ENCODE measurements at regions not wholly inside any gene's neighbourhood (a gene's known extent, or its start where the extent isn't known, plus 50 kb on each side); places are given as distances from the start of the nearest gene placed in this dataset.

DNA sequence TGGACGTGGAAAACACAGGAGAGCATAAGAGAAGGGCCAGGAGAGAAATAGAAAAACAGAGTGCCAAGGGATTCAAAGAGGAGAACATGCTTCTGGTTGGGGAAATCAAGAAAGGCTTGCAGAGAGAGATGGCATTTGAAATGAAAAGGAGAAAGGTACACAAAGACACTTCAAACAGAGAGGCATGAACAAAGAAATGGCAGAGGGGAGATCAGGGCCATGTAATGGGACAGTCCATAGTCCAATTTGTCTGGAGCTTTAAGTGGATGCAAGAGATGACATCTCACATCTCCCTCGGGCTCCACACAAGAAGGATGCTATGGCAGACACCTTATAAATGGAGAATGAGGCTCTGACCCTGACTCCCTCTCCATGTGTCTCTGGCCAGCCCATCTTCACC, 331.1 kb downstream of the MLLT3 start:
- no peak overlapping the region for H3K4me2 ChIP-seq (ENCODE audit: low read length)
- no CpG with 5 or more reads among the region's 2 CpGs for WGBS (ENCODE audit: extremely low coverage, insufficient coverage, insufficient read length)
- H3K4me3 ChIP-seq (ENCODE audit: low read depth, low read length), result no peak overlapping the region
- DNase-seq, result no peak
- H3K36me3 ChIP-seq (ENCODE audit: control insufficient read depth in 1 of 2, insufficient read depth in 2 of 2, low read length in 2 of 2), result no peaks in the 10 kb centered on the region
- H4K91ac ChIP-seq (ENCODE audit: low read depth, low read length), result no peak overlapping the region
- H3K27me3 ChIP-seq (ENCODE audit: insufficient read depth, low read length), result no peaks in the 10 kb centered on the region
- no peak overlapping the region for H3K9ac ChIP-seq (ENCODE audit: low read length)
- peaks cover 2% of the 10 kb centered on the region for H3K9me3 ChIP-seq (ENCODE audit: insufficient read depth, low read depth, low read length)
- no peak overlapping the region for H3K18ac ChIP-seq (ENCODE audit: low read length)
- H4K12ac ChIP-seq (ENCODE audit: low read depth, low read length), result no peak overlapping the region
- H3K4ac ChIP-seq (ENCODE audit: low read depth, low read length), result no peak overlapping the region
- H3K79me2 ChIP-seq (ENCODE audit: control insufficient read depth, insufficient read depth, low read length, poor library complexity), result no peaks in the 10 kb centered on the region
- no peaks in the 10 kb centered on the region for H3K4me1 ChIP-seq (ENCODE audit: control insufficient read depth in 1 of 2, insufficient read depth in 2 of 2, low read length in 2 of 2)
- no peaks in the 10 kb centered on the region for H3K79me1 ChIP-seq (ENCODE audit: low read length)
- H2BK12ac ChIP-seq (ENCODE audit: low read length), result no peak overlapping the region
- no peak overlapping the region for H3K27ac ChIP-seq (ENCODE audit: low read depth, low read length)
- H2BK120ac ChIP-seq (ENCODE audit: insufficient read depth, low read length, poor library complexity), result no peak overlapping the region
- H3K23ac ChIP-seq (ENCODE audit: low read length), result no peak overlapping the region
- H2AK5ac ChIP-seq (ENCODE audit: low read length), result no peak overlapping the region
- H3K14ac ChIP-seq (ENCODE audit: low read length), result no peak overlapping the region
- no peak overlapping the region for H2BK5ac ChIP-seq (ENCODE audit: low read depth, low read length, poor library complexity)
- H4K8ac ChIP-seq (ENCODE audit: low read depth, low read length), result no peak overlapping the region
- no peak overlapping the region for H2AFZ ChIP-seq (ENCODE audit: insufficient read depth, low read length, poor library complexity)

DNA sequence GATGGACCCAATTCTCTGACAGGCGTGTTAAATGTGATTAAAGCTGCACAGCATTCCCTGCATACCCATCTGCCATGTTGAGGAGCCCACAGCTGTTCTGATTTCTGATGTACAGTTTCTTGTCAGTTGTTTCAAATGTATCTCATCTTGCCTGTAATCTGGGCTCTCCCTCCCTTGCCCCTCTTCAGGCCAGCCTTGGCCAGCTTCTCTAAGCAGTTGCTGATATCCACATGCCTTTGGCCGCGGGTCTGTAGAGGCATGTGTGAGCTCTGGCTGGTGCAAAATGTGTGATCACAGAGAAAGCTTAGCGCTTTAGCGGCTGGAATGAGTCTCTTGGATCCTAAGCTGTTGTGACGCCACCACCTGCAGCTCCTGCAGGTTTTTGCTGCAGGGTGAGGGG, 332.0 kb downstream of the MLLT3 start:
- no peak overlapping the region for H3K9ac ChIP-seq (ENCODE audit: low read length)
- no peak overlapping the region for H4K8ac ChIP-seq (ENCODE audit: low read depth, low read length)
- no peaks in the 10 kb centered on the region for H3K79me2 ChIP-seq (ENCODE audit: control insufficient read depth, insufficient read depth, low read length, poor library complexity)
- no peak overlapping the region for H3K4ac ChIP-seq (ENCODE audit: low read depth, low read length)
- no peaks in the 10 kb centered on the region for H3K4me1 ChIP-seq (ENCODE audit: control insufficient read depth in 1 of 2, insufficient read depth in 2 of 2, low read length in 2 of 2)
- no peak overlapping the region for H2BK5ac ChIP-seq (ENCODE audit: low read depth, low read length, poor library complexity)
- H2BK120ac ChIP-seq (ENCODE audit: insufficient read depth, low read length, poor library complexity), result no peak overlapping the region
- no peak overlapping the region for H2AK5ac ChIP-seq (ENCODE audit: low read length)
- H3K79me1 ChIP-seq (ENCODE audit: low read length), result no peaks in the 10 kb centered on the region
- H3K9me3 ChIP-seq (ENCODE audit: insufficient read depth, low read depth, low read length), result peaks cover 2% of the 10 kb centered on the region
- H3K27ac ChIP-seq (ENCODE audit: low read depth, low read length), result no peak overlapping the region
- peak in 1 of 2 donors; percentile 32 for DNase-seq
- no peak overlapping the region for H2BK12ac ChIP-seq (ENCODE audit: low read length)
- no peak overlapping the region for H3K18ac ChIP-seq (ENCODE audit: low read length)
- WGBS (ENCODE audit: extremely low coverage, insufficient coverage, insufficient read length), result no CpG with 5 or more reads among the region's 6 CpGs
- no peak overlapping the region for H3K4me3 ChIP-seq (ENCODE audit: low read depth, low read length)
- no peak overlapping the region for H3K4me2 ChIP-seq (ENCODE audit: low read length)
- no peaks in the 10 kb centered on the region for H3K27me3 ChIP-seq (ENCODE audit: insufficient read depth, low read length)
- no peak overlapping the region for H4K91ac ChIP-seq (ENCODE audit: low read depth, low read length)
- H2AFZ ChIP-seq (ENCODE audit: insufficient read depth, low read length, poor library complexity), result no peak overlapping the region
- H3K23ac ChIP-seq (ENCODE audit: low read length), result no peak overlapping the region
- no peak overlapping the region for H3K14ac ChIP-seq (ENCODE audit: low read length)
- no peaks in the 10 kb centered on the region for H3K36me3 ChIP-seq (ENCODE audit: control insufficient read depth in 1 of 2, insufficient read depth in 2 of 2, low read length in 2 of 2)
- no peak overlapping the region for H4K12ac ChIP-seq (ENCODE audit: low read depth, low read length)

DNA sequence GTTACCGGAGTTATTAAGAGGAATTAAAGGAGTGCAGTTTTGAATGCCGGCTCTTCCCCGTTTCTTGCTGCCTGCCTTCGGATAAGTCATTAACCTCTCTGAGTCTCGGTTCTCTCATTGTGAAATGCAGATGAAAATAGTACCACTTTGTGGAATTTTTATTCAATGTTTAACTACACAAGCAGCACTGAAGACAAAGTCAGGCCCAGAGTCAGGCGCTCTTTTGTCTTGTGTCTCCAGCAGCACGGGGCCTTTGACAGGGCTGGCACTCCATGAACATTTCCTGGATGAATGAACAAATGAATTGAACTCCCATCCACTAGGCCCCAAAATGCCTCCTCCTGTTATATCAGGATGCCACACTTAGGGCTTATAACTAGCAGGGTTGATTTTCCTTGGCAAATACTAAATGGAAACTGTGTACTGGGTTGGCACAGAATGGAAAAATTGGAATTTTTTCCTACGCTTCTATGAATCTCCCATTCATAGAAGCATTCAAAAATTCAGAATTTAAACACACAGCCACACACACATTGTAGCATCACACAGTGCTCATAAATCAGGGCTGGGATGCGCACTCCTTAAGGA, 332.8 kb downstream of the MLLT3 start:
- no peak overlapping the region for H3K4me2 ChIP-seq (ENCODE audit: low read length)
- no peak overlapping the region for H3K9ac ChIP-seq (ENCODE audit: low read length)
- no peak overlapping the region for H2BK120ac ChIP-seq (ENCODE audit: insufficient read depth, low read length, poor library complexity)
- H2BK5ac ChIP-seq (ENCODE audit: low read depth, low read length, poor library complexity), result no peak overlapping the region
- no peaks in the 10 kb centered on the region for H3K27me3 ChIP-seq (ENCODE audit: insufficient read depth, low read length)
- no peak overlapping the region for H2AFZ ChIP-seq (ENCODE audit: insufficient read depth, low read length, poor library complexity)
- H3K9me3 ChIP-seq (ENCODE audit: insufficient read depth, low read depth, low read length), result peaks cover 2% of the 10 kb centered on the region
- H2BK12ac ChIP-seq (ENCODE audit: low read length), result no peak overlapping the region
- H3K27ac ChIP-seq (ENCODE audit: low read depth, low read length), result no peak overlapping the region
- no peak overlapping the region for H3K14ac ChIP-seq (ENCODE audit: low read length)
- no peak overlapping the region for H2AK5ac ChIP-seq (ENCODE audit: low read length)
- no peaks in the 10 kb centered on the region for H3K36me3 ChIP-seq (ENCODE audit: control insufficient read depth in 1 of 2, insufficient read depth in 2 of 2, low read length in 2 of 2)
- H3K79me2 ChIP-seq (ENCODE audit: control insufficient read depth, insufficient read depth, low read length, poor library complexity), result no peaks in the 10 kb centered on the region
- H4K8ac ChIP-seq (ENCODE audit: low read depth, low read length), result no peak overlapping the region
- WGBS (ENCODE audit: extremely low coverage, insufficient coverage, insufficient read length), result no CpG with 5 or more reads among the region's 9 CpGs
- H3K4me3 ChIP-seq (ENCODE audit: low read depth, low read length), result no peak overlapping the region
- H3K18ac ChIP-seq (ENCODE audit: low read length), result no peak overlapping the region
- no peak for DNase-seq
- H3K4me1 ChIP-seq (ENCODE audit: control insufficient read depth in 1 of 2, insufficient read depth in 2 of 2, low read length in 2 of 2), result no peaks in the 10 kb centered on the region
- H4K12ac ChIP-seq (ENCODE audit: low read depth, low read length), result no peak overlapping the region
- H3K4ac ChIP-seq (ENCODE audit: low read depth, low read length), result no peak overlapping the region
- no peak overlapping the region for H4K91ac ChIP-seq (ENCODE audit: low read depth, low read length)
- H3K79me1 ChIP-seq (ENCODE audit: low read length), result no peaks in the 10 kb centered on the region
- no peak overlapping the region for H3K23ac ChIP-seq (ENCODE audit: low read length)

DNA sequence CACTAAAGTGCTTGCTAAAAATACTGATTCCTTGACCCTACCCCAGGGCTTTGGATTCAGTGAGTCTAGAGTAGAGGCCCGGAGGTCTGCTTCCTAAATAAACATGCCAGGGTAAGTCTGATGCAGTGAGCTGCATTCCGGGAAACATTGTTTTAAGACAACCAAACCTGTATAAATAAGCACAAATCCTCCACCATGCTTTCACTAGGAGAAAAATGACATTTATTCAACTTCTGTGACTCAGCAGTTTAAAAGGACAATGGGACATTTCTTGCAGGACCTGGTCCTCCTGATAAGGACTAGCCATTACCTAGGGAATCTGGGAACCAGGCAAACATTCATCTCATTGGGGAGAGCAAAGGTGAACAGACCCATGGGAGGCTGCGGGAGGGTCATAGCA, 335.3 kb downstream of the MLLT3 start:
- H3K23ac ChIP-seq (ENCODE audit: low read length), result no peak overlapping the region
- no peak overlapping the region for H3K4me3 ChIP-seq (ENCODE audit: low read depth, low read length)
- H2AK5ac ChIP-seq (ENCODE audit: low read length), result no peak overlapping the region
- no peaks in the 10 kb centered on the region for H3K79me2 ChIP-seq (ENCODE audit: control insufficient read depth, insufficient read depth, low read length, poor library complexity)
- H4K8ac ChIP-seq (ENCODE audit: low read depth, low read length), result no peak overlapping the region
- H3K9ac ChIP-seq (ENCODE audit: low read length), result no peak overlapping the region
- H3K14ac ChIP-seq (ENCODE audit: low read length), result no peak overlapping the region
- no peak overlapping the region for H3K18ac ChIP-seq (ENCODE audit: low read length)
- no peak overlapping the region for H3K27ac ChIP-seq (ENCODE audit: low read depth, low read length)
- DNase-seq, result no peak
- no peak overlapping the region for H4K12ac ChIP-seq (ENCODE audit: low read depth, low read length)
- no CpG with 5 or more reads among the region's 3 CpGs for WGBS (ENCODE audit: extremely low coverage, insufficient coverage, insufficient read length)
- H2BK12ac ChIP-seq (ENCODE audit: low read length), result no peak overlapping the region
- H3K4me1 ChIP-seq (ENCODE audit: control insufficient read depth in 1 of 2, insufficient read depth in 2 of 2, low read length in 2 of 2), result no peaks in the 10 kb centered on the region
- no peak overlapping the region for H3K4ac ChIP-seq (ENCODE audit: low read depth, low read length)
- no peaks in the 10 kb centered on the region for H3K27me3 ChIP-seq (ENCODE audit: insufficient read depth, low read length)
- H2AFZ ChIP-seq (ENCODE audit: insufficient read depth, low read length, poor library complexity), result no peak overlapping the region
- no peak overlapping the region for H4K91ac ChIP-seq (ENCODE audit: low read depth, low read length)
- no peak overlapping the region for H3K4me2 ChIP-seq (ENCODE audit: low read length)
- H3K36me3 ChIP-seq (ENCODE audit: control insufficient read depth in 1 of 2, insufficient read depth in 2 of 2, low read length in 2 of 2), result no peaks in the 10 kb centered on the region
- no peak overlapping the region for H2BK120ac ChIP-seq (ENCODE audit: insufficient read depth, low read length, poor library complexity)
- H3K9me3 ChIP-seq (ENCODE audit: insufficient read depth, low read depth, low read length), result peaks cover 2% of the 10 kb centered on the region
- H2BK5ac ChIP-seq (ENCODE audit: low read depth, low read length, poor library complexity), result no peak overlapping the region
- no peaks in the 10 kb centered on the region for H3K79me1 ChIP-seq (ENCODE audit: low read length)

All from trophoblast cell (in vitro differentiated cells and primary cell).